ENCODE measurements at regions not wholly inside any gene's neighbourhood (a gene's known extent, or its start where the extent isn't known, plus 50 kb on each side); places are given as distances from the start of the nearest gene placed in this dataset.

DNA sequence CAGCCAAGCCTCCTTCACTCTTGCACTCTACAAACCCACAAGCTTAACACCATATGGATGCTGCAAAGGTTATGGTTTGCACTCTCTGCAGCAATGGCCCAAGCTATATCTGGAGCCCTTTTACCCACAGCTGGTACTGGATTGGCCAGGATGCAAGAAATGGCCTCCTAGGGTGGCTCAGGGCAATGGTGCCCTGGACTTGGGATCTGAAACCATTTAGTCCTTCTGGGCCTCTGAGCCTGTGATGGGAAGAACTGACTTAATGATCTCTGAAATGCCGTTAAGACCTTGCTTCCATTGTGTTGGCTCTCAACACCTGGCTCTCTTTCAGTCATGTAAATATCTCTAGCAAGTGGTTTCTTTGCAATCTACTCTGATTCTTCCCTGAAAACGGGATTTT is 626.0 kb downstream of the KCTD8 start:
- H3K4me1 ChIP-seq = no peaks in the 10 kb centered on the region
- H3K36me3 ChIP-seq = no peaks in the 10 kb centered on the region
- DNase-seq = no peak
- intact Hi-C loops (cut with DNase I; ENCODE audit: low total_unique reads) = no loop called here
- no peak overlapping the region for H3K27ac ChIP-seq
- TF ChIP-seq POLR2A (IDR thresholded peaks at IDR 0.05) = no peak
- TF ChIP-seq, protein P1, sequence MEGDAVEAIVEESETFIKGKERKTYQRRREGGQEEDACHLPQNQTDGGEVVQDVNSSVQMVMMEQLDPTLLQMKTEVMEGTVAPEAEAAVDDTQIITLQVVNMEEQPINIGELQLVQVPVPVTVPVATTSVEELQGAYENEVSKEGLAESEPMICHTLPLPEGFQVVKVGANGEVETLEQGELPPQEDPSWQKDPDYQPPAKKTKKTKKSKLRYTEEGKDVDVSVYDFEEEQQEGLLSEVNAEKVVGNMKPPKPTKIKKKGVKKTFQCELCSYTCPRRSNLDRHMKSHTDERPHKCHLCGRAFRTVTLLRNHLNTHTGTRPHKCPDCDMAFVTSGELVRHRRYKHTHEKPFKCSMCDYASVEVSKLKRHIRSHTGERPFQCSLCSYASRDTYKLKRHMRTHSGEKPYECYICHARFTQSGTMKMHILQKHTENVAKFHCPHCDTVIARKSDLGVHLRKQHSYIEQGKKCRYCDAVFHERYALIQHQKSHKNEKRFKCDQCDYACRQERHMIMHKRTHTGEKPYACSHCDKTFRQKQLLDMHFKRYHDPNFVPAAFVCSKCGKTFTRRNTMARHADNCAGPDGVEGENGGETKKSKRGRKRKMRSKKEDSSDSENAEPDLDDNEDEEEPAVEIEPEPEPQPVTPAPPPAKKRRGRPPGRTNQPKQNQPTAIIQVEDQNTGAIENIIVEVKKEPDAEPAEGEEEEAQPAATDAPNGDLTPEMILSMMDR (IDR thresholded peaks at IDR 0.05) = no peak
- no peaks in the 10 kb centered on the region for H3K27me3 ChIP-seq
- H3K4me3 ChIP-seq = no peak overlapping the region
- no peaks in the 10 kb centered on the region for H3K9me3 ChIP-seq

DNA sequence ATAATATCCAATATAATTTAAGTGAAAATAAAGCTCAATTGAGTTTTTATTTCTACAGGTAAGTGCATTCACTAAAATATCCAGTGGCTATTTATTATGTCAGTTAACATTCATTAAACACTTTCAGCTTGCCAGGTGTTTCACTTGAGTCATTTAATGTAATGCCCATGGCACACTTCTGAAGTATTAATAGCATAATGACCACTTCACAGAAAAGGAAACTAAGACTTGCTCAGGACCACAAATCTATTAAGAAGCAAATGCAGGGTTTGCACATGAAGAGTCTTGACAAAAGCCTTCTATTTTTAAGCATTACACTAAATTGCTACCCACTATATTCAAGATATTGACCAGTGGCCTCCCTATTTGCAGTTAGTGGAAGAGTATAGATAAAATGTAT is 612.7 kb downstream of the KCTD8 start:
- TF ChIP-seq, protein P1 (IDR thresholded peaks at IDR 0.05) = no peak
- TF ChIP-seq POLR2A (IDR thresholded peaks at IDR 0.05) = no peak
- no peaks in the 10 kb centered on the region for H3K4me1 ChIP-seq
- no peak overlapping the region for H3K4me3 ChIP-seq
- no peaks in the 10 kb centered on the region for H3K9me3 ChIP-seq
- no peak for DNase-seq
- H3K36me3 ChIP-seq = no peaks in the 10 kb centered on the region
- no peaks in the 10 kb centered on the region for H3K27me3 ChIP-seq
- intact Hi-C loops (cut with DNase I; ENCODE audit: low total_unique reads) = no loop called here
- H3K27ac ChIP-seq = no peak overlapping the region

DNA sequence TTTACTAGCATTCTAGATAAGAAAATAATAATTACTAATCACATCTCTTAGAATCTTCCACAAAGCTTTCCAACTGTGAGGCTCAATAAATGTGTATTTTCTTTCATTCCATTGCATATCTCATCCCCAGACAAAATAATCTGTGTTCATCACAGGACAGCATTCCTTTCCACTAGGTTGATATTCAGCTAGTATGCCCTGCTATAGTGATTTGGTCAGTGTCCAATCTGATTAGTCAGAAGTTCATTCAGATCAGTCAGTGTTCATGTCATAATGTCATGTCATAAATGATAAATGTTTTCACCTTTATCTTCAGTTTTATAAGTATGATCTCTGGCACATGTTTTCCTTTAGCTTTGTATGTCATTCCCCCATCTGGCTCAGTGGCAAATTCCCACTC is 611.4 kb downstream of the KCTD8 start:
- no peaks in the 10 kb centered on the region for H3K4me1 ChIP-seq
- no peak overlapping the region for H3K4me3 ChIP-seq
- intact Hi-C loops (cut with DNase I; ENCODE audit: low total_unique reads) = no loop called here
- no peak for DNase-seq
- H3K27ac ChIP-seq = no peak overlapping the region
- no peaks in the 10 kb centered on the region for H3K27me3 ChIP-seq
- TF ChIP-seq, protein P1 (IDR thresholded peaks at IDR 0.05) = no peak
- no peak for TF ChIP-seq POLR2A (IDR thresholded peaks at IDR 0.05)
- no peaks in the 10 kb centered on the region for H3K9me3 ChIP-seq
- no peaks in the 10 kb centered on the region for H3K36me3 ChIP-seq

DNA sequence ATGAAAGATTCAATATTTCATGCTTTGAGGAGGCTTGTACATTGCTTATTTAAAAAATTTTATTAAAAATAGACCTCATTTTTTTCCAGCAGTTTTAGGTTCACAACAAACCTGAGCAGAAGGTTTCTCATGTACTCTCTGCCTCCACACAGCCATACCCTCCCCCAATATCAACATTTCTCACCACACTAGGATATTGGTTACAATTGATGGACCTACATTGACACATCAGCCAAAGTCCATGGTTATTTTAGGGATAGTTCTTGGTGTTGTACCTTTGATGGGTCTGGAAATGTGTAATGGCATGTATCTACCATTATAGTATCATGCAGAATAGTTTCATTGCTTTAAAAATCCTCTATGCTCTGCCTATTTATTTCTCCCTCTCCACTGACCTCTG is 611.0 kb downstream of the KCTD8 start:
- no peaks in the 10 kb centered on the region for H3K9me3 ChIP-seq
- H3K4me1 ChIP-seq = no peaks in the 10 kb centered on the region
- DNase-seq = no peak
- H3K27me3 ChIP-seq = no peaks in the 10 kb centered on the region
- H3K4me3 ChIP-seq = no peak overlapping the region
- TF ChIP-seq POLR2A (IDR thresholded peaks at IDR 0.05) = no peak
- TF ChIP-seq, protein P1 (IDR thresholded peaks at IDR 0.05) = no peak
- intact Hi-C loops (cut with DNase I; ENCODE audit: low total_unique reads) = no loop called here
- no peaks in the 10 kb centered on the region for H3K36me3 ChIP-seq
- H3K27ac ChIP-seq = no peak overlapping the region

DNA sequence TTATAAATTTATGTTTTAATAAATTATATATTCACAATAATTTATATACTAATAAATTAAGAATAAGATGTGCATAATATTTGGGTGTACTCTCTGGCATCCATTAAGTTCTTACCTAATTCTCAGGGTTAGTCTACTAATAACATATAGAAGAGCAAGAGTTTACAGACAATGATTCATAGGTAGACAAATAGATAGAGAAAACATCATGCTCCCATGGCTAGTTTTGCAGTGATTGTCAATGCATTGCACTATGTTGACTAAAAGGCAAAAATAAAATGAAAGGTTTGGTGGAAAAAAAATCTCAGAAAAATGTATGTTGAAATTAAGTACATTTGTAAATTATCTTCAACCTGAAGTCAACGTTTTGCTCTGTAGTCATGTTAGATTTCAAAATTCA is 606.0 kb downstream of the KCTD8 start:
- H3K4me3 ChIP-seq = no peak overlapping the region
- H3K27me3 ChIP-seq = no peaks in the 10 kb centered on the region
- intact Hi-C loops (cut with DNase I; ENCODE audit: low total_unique reads) = no loop called here
- H3K9me3 ChIP-seq = no peaks in the 10 kb centered on the region
- no peak overlapping the region for H3K27ac ChIP-seq
- TF ChIP-seq POLR2A (IDR thresholded peaks at IDR 0.05) = no peak
- TF ChIP-seq, protein P1 (IDR thresholded peaks at IDR 0.05) = no peak
- no peaks in the 10 kb centered on the region for H3K4me1 ChIP-seq
- no peak for DNase-seq
- no peaks in the 10 kb centered on the region for H3K36me3 ChIP-seq

All from uterus (tissue), 3 donors.